Activated T-helper 1 cell treated with anti-CD3 and anti-CD28 coated beads, Interleukin-12 subunit alpha, Interleukin-12 subunit beta, Interleukin-2, Interleukin-4 antibody, amounts not matched to agents 30 ng/mL and 10 ng/mL and 1 ng/mL, durations not matched to agents 14 hours and 24 hours and 36 hours (primary cell): ENCODE measurements at regions not wholly inside any gene's neighbourhood (a gene's known extent, or its start where the extent isn't known, plus 50 kb on each side); places are given as distances from the start of the nearest gene placed in this dataset.

Experiments
- DNase-seq: peaks from one replicate; pipeline ENCODE4 v3.0.0; 2021; ENCODE audit warnings: low spot score
- H3K27ac Mint-ChIP-seq: one replicate; pipeline ENCODE4 v1.8.0; 2021; ENCODE audit warnings: mild to moderate bottlenecking, mixed read lengths
- H3K27me3 Mint-ChIP-seq: one replicate; pipeline ENCODE4 v1.8.0; 2022; ENCODE audit warnings: mild to moderate bottlenecking, moderate library complexity, mixed read lengths; ENCODE audit not compliant: insufficient read depth
- H3K36me3 Mint-ChIP-seq: one replicate; pipeline ENCODE4 v1.8.0; 2021; ENCODE audit warnings: low read depth, mixed read lengths
- H3K4me1 Mint-ChIP-seq: one replicate; pipeline ENCODE4 v1.8.0; 2021; ENCODE audit warnings: low read depth, mixed read lengths
- H3K4me3 Mint-ChIP-seq: one replicate; pipeline ENCODE4 v1.8.0; 2021; ENCODE audit warnings: mild to moderate bottlenecking, moderate library complexity, mixed read lengths
- H3K9me3 Mint-ChIP-seq: one replicate; pipeline ENCODE4 v1.8.0; 2021; ENCODE audit warnings: mixed read lengths
- intact Hi-C: fragments of 100-400 bp; cut with micrococcal nuclease; formaldehyde crosslinking; loops from one replicate; pipeline ENCODE4 v1.15.1; 2024

DNA sequence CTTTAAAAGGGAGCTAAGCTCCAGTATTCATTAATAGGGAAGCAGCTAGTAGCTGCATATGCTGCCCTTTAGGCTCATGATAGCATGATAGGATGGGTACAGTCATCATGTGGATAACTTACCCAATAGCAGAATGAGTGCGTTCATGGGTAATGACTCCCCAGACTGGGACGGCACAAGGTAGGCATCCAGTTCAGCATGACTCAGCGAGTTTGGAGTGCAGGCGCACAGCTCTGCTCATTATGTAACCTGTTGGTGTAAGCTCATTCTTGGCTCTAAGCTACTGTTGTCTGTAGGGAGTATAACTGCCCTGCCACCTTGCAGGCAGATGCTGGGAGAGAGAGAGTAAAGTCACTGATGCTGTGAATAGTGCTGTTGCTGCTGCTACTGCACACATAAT, 209.2 kb upstream of the SYT4 start:
- no peak overlapping the region for H3K27ac Mint-ChIP-seq
- H3K4me1 Mint-ChIP-seq: no peaks in the 10 kb centered on the region
- H3K4me3 Mint-ChIP-seq: no peak overlapping the region
- intact Hi-C loops: no loop called here
- H3K9me3 Mint-ChIP-seq: peaks cover 25% of the 10 kb centered on the region
- no peaks in the 10 kb centered on the region for H3K27me3 Mint-ChIP-seq
- H3K36me3 Mint-ChIP-seq: no peaks in the 10 kb centered on the region
- DNase-seq: no peak

DNA sequence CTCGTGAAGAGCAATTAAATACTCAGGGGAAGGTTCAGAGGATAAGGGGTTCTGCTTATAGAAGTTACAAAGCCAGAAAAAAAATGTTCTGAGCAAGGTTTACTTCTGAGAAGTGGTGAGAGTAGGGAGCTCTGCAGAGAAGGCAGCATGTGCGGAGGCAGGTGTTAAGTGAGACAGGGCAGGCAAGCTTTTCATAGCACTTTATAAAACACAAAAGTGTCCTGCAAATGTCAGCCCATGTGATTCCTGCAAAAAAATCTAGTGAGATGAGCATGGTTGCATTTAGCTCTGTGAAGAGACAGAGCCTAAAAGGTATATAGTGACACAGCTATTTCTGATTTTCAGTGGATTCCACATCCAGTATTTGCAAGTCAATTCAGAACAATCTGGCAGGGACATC, 223.8 kb upstream of the SYT4 start:
- no peaks in the 10 kb centered on the region for H3K27me3 Mint-ChIP-seq
- DNase-seq: no peak
- H3K36me3 Mint-ChIP-seq: no peaks in the 10 kb centered on the region
- no peak overlapping the region for H3K27ac Mint-ChIP-seq
- intact Hi-C loops: no loop called here
- no peak overlapping the region for H3K4me3 Mint-ChIP-seq
- H3K9me3 Mint-ChIP-seq: peaks cover 9% of the 10 kb centered on the region
- H3K4me1 Mint-ChIP-seq: no peaks in the 10 kb centered on the region

DNA sequence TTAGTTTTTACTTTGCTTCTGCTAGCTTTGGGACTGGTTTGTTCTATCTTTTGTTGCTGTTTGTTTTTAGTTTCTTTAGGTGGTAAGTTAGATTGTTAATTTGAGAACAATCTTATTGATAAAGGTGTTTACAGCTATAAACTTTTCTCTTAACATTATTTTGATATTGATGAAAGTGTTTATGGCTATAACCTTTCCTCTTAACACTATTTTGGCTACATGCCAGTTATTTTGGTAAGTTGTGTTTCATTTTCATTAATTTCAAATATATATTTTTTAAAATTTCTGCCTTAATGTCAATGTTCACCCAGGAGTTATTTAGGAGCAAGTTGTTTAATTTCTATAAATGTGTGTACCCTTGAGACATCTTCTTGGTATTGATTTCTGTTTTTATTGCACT, 229.6 kb upstream of the SYT4 start:
- H3K9me3 Mint-ChIP-seq: peaks cover 22% of the 10 kb centered on the region
- intact Hi-C loops: no loop called here
- DNase-seq: no peak
- H3K27ac Mint-ChIP-seq: no peak overlapping the region
- no peaks in the 10 kb centered on the region for H3K4me1 Mint-ChIP-seq
- no peaks in the 10 kb centered on the region for H3K36me3 Mint-ChIP-seq
- H3K27me3 Mint-ChIP-seq: no peaks in the 10 kb centered on the region
- no peak overlapping the region for H3K4me3 Mint-ChIP-seq

DNA sequence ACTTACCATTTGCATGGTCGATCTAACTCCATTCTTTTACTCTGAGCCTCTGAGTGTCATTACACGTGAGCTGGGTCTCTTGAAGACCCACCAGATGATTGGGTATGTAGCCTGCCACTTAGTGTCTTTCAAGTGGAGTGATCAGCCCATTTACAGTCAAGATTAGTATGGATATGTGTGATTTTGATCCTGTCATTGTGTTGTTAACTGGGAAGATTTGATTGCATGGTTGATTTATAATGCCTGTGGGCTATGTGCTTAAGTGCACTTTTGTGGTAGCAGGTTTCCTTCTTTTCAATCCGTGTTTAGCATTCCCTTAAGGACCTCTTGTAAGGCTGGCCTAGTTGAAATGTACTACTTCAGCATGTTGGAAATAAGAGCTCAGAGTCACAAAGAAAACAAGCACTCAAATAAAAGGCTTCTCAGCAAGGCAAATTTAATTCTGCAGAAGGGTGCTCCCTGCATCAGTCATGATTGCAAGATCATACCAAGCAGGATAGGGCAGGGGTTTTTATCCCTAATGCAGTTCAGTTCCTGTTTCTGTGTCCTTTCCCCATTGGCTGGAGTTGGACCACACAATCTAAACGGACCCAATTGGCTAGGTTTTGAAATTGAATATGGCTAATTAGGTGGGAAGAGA, 230.7 kb upstream of the SYT4 start:
- peaks cover 24% of the 10 kb centered on the region for H3K9me3 Mint-ChIP-seq
- intact Hi-C loops: no loop called here
- no peaks in the 10 kb centered on the region for H3K27me3 Mint-ChIP-seq
- no peak for DNase-seq
- H3K27ac Mint-ChIP-seq: no peak overlapping the region
- no peaks in the 10 kb centered on the region for H3K36me3 Mint-ChIP-seq
- no peak overlapping the region for H3K4me3 Mint-ChIP-seq
- no peaks in the 10 kb centered on the region for H3K4me1 Mint-ChIP-seq

DNA sequence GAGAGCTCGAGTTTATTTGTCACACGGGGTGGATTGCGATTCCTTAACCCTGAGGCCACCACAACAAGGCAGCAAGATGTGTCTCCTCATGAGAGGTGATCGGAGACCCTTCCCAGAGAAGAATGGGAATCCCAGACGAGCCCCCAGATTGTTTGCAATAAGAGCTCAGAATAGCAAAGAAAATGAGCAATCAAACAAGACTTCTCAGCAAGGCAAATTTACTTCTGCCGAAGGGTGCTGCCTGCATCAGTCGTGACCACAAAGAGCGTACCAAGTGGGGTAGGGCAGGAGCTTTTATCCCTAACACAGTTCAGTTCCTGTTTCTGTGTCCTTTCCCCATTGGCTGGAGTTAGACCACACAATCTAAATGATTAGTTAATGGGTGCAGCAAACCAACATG, 237.5 kb upstream of the SYT4 start:
- no peak for DNase-seq
- Mint-ChIP-seq H3K4me3 (no peak overlapping the region), H3K27ac (no peak overlapping the region), H3K9me3 (peaks cover 26% of the 10 kb centered on the region), H3K36me3 (no peaks in the 10 kb centered on the region), H3K4me1 (no peaks in the 10 kb centered on the region), H3K27me3 (no peaks in the 10 kb centered on the region)
- intact Hi-C loops: no loop called here

DNA sequence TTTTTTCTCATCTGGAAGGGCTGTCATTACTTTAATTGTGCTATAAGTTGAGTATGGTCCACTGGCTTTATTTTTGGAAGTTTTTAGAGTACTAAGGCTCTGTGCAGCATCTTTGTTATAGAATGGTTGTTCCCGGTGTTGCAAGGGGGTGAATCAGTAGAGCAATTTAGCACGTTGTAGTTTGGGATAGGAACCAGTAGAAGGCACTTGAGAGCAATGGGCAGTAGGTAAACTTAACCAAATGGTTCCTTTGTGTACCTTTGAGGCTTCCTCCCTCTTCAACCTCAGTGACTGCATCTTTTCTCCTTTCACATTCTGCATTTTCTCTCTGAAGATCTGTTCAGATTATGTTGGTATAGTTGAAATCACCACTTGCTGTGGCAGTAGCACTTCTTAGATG, 238.2 kb upstream of the SYT4 start:
- Mint-ChIP-seq H3K4me1 (no peaks in the 10 kb centered on the region), H3K36me3 (no peaks in the 10 kb centered on the region), H3K9me3 (peaks cover 25% of the 10 kb centered on the region), H3K4me3 (no peak overlapping the region), H3K27ac (no peak overlapping the region), H3K27me3 (no peaks in the 10 kb centered on the region)
- intact Hi-C loops: no loop called here
- DNase-seq: no peak

DNA sequence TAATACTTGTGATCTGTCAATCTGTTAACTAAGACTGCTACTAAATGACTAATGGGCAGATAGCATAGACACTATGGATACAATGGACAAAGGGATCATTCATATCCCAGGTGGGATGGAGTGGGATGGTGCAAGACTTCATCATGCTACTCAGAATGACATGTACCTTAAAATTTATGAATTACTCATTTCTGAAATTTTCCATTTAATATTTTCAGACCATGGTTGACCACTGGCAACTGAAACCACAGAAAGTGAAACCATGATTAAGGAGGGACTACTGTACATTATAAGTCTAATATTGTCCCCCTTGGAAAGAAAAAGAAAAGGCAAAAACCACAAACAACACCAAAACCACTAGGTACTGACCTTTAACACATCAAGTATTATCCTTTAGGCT, 247.0 kb upstream of the SYT4 start:
- no peak overlapping the region for H3K4me3 Mint-ChIP-seq
- no peaks in the 10 kb centered on the region for H3K36me3 Mint-ChIP-seq

DNA sequence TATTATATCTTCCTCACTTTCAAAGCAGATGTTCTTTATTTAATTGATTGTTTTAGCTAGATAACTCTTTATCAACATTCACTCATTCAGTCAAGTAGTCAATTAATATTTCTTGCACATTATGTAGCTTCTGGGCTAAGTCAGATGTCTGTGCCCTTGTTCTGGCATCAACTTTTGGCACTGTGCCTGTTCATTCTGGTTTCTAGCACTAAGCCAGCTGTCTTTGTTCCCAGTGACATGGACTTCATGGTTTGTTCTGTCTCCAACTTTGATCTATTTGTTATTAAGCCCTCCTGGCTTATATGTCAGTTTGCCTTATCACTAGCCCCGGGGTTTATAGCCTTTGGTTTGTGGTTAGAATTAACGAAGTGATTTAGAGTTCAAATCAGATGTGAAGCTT, 247.9 kb upstream of the SYT4 start:
- no peak for DNase-seq
- Mint-ChIP-seq H3K4me1 (no peaks in the 10 kb centered on the region), H3K9me3 (no peaks in the 10 kb centered on the region), H3K27ac (no peak overlapping the region), H3K36me3 (no peaks in the 10 kb centered on the region), H3K4me3 (no peak overlapping the region), H3K27me3 (no peaks in the 10 kb centered on the region)
- intact Hi-C loops: no loop called here

More for the DNA sequence above, 247.0 kb upstream of the SYT4 start:
- Mint-ChIP-seq H3K9me3 (no peaks in the 10 kb centered on the region), H3K27me3 (no peaks in the 10 kb centered on the region), H3K4me1 (no peaks in the 10 kb centered on the region), H3K27ac (no peak overlapping the region)
- DNase-seq: no peak
- intact Hi-C loops: no loop called here

DNA sequence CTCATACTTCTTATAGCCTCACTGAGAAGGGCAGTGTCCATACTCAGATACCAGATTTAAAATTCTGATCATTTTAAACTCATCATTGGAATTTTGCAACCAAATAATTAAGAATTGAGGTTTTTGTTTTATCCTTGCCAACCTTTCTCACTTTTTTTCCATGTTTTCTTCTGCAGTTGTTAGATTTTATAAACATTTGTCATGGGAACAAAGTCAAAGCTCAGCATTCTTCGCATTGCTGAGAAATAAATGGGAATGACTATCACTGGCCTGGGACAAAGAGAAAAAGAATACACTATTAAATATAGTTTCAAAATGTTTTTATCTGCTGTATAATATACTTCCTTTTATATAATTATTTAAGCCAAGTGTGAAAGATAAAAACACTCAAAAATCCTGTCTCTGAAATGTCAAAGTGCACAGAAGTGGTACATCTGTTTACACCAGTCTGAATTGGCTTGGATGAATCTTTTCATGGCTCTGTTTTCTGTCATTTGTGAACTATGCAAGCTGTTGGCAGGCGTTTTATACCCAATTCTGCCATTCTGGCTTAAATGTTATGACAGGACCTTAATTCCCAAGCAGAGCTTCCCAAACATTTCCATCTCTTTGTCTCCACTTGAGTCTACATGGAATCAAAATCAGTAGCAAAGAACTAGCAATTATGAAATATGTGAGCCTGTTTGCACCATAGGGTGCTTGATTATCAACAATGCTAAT, 249.3 kb upstream of the SYT4 start:
- H3K27me3 Mint-ChIP-seq: no peaks in the 10 kb centered on the region
- no peaks in the 10 kb centered on the region for H3K9me3 Mint-ChIP-seq
- no peak for DNase-seq
- intact Hi-C loops: no loop called here
- H3K36me3 Mint-ChIP-seq: no peaks in the 10 kb centered on the region
- no peak overlapping the region for H3K27ac Mint-ChIP-seq
- H3K4me1 Mint-ChIP-seq: no peaks in the 10 kb centered on the region
- H3K4me3 Mint-ChIP-seq: no peak overlapping the region

DNA sequence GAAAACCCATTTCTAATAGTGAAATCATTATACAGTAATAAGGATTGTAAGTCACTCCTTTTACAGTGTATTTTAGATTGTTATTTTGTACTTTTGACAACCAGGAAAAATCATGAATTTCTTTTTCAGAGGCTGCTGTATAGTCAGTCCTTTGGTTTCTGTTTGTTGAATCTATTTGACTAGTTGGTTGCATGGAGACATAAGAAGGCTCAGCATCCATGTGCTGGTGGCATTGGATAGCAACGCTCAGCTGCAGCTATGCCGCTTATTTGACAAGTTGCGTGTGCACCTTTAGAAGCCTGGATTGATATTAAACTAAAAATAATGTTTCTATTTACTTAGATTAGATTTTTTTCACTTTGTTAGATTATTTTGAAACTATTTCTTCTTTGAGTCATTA, 254.1 kb upstream of the SYT4 start:
- H3K27me3 Mint-ChIP-seq: no peaks in the 10 kb centered on the region
- no peak for DNase-seq
- H3K27ac Mint-ChIP-seq: no peak overlapping the region
- intact Hi-C loops: no loop called here
- no peaks in the 10 kb centered on the region for H3K9me3 Mint-ChIP-seq
- no peak overlapping the region for H3K4me3 Mint-ChIP-seq
- no peaks in the 10 kb centered on the region for H3K4me1 Mint-ChIP-seq
- H3K36me3 Mint-ChIP-seq: no peaks in the 10 kb centered on the region

DNA sequence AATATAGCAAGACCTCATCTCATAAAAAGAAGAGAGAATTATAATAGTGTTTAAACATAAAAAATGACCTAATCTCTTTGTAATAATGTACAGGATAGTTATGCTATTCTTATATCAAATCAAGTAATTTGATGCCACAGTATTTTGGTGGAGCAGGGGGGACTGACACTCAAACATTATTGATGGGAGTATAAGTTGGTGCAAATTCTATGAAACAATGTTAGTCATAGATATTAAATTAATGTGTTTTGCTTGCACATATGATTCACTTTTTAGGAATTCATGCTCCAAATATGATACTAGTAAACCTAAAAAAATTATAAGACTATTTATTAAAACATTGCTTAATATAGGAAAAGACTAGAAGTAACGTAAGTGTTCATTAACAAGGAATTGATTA, 256.1 kb upstream of the SYT4 start:
- H3K36me3 Mint-ChIP-seq: no peaks in the 10 kb centered on the region
- no peak overlapping the region for H3K4me3 Mint-ChIP-seq
- no peak overlapping the region for H3K27ac Mint-ChIP-seq
- H3K9me3 Mint-ChIP-seq: no peaks in the 10 kb centered on the region
- intact Hi-C loops: no loop called here
- H3K27me3 Mint-ChIP-seq: no peaks in the 10 kb centered on the region
- no peak for DNase-seq
- no peaks in the 10 kb centered on the region for H3K4me1 Mint-ChIP-seq

DNA sequence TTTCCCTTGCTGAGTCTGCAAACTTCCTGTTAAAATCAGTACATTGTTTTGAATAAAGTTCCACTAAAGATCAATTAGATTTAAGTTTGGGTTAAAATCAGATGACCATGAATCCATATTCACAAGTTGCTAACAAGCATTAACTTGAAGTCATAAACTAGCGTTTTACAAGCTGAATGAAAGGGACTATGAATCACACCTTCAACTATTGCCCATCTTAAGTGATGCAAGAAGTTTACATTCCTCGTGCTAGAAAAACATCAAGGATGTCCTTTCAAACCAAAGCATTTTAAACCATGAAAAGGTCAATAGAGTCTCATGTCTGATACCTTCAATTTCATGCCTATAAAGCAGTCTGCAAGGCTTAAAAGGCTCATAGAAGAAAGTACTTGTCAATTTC, 257.2 kb upstream of the SYT4 start:
- Mint-ChIP-seq H3K9me3 (no peaks in the 10 kb centered on the region), H3K4me1 (no peaks in the 10 kb centered on the region), H3K36me3 (no peaks in the 10 kb centered on the region), H3K4me3 (no peak overlapping the region), H3K27ac (no peak overlapping the region), H3K27me3 (no peaks in the 10 kb centered on the region)
- DNase-seq: no peak
- intact Hi-C loops: no loop called here

DNA sequence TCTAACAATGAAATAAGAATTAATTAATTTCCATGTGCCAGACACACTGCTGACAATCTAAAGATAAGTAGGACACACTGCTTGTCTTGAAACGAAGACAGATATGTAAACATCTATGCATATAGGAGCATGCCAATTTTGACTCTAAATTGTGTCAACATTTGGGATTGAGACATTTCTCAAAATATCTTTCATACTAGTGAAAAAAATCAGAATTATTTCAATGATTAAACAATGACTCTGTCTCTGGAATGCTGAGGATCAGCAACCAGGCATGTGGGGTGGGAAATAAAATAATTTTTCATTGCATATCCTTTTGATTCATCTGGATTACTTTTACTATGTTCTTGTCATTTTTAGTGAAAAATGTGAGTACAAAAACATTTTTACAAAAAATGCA, 262.6 kb upstream of the SYT4 start:
- no peak for DNase-seq
- intact Hi-C loops: no loop called here
- Mint-ChIP-seq H3K9me3 (no peaks in the 10 kb centered on the region), H3K4me3 (no peak overlapping the region), H3K27ac (no peak overlapping the region), H3K27me3 (no peaks in the 10 kb centered on the region), H3K36me3 (no peaks in the 10 kb centered on the region), H3K4me1 (no peaks in the 10 kb centered on the region)

DNA sequence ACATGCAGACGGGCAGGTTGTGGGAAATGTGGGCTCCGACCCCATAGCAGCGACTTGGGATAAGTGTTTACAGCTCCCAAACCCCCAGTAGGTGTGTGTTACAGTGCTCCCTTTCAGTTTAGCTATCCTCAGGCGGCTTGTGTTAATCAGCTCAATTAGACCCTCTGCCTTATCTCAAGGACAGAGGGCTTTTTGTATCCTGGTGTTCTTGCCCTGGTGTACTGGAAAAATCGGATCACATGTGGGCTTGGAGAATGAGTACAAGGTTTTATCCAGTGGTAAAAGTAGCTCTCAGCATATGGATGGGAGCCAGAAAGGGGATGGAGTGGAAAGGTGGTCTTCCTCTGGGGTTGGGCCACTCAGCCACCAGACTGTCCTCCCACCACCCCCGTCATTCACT, 264.7 kb upstream of the SYT4 start:
- no peaks in the 10 kb centered on the region for H3K27me3 Mint-ChIP-seq
- intact Hi-C loops: no loop called here
- no peaks in the 10 kb centered on the region for H3K4me1 Mint-ChIP-seq
- no peak overlapping the region for H3K4me3 Mint-ChIP-seq
- no peak overlapping the region for H3K27ac Mint-ChIP-seq
- no peaks in the 10 kb centered on the region for H3K9me3 Mint-ChIP-seq
- DNase-seq: no peak
- H3K36me3 Mint-ChIP-seq: no peaks in the 10 kb centered on the region
